HG02623 (cell line): ENCODE measurements at regions not wholly inside any gene's neighbourhood (a gene's known extent, or its start where the extent isn't known, plus 50 kb on each side); places are given as distances from the start of the nearest gene placed in this dataset.

Experiments
- ATAC-seq: cut with Tn5 transposase; IDR thresholded peaks from one replicate; pipeline ENCODE4 v1.9.1; 2021; ENCODE audit warnings: moderate library complexity; ENCODE audit not compliant: unreplicated experiment

- no peak for ATAC-seq
These were observed 599.1 kb downstream of the QKI start for GRCh38 chr6:164013480-164014208.

DNA sequence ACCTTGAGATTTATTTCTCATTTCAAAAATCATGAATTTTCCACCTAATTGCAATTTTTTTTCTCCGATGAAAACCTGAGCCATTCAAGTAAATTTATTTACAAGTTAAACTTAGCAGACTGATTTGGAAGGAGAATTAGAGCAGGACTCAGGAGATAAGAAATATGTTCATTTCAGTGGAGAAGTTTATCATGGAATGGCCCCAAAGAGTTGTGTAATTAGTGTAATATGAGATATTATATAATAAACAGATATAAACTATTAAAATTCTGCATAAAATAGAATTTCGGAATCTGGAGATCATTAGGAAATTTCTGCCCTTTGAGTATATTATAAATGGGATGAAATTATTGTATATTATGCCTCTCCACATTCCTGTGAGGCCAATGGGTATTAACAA lies 596.8 kb downstream of the QKI start:
- no peak for ATAC-seq

- ATAC-seq: no peak
These were observed 596.1 kb downstream of the QKI start for GRCh38 chr6:164010441-164011103.

GRCh38 chr6:164008902-164009301 lies 594.4 kb downstream of the QKI start:
- ATAC-seq: no peak

- no peak for ATAC-seq
These were observed 593.4 kb downstream of the QKI start for GRCh38 chr6:164007881-164008280.

DNA sequence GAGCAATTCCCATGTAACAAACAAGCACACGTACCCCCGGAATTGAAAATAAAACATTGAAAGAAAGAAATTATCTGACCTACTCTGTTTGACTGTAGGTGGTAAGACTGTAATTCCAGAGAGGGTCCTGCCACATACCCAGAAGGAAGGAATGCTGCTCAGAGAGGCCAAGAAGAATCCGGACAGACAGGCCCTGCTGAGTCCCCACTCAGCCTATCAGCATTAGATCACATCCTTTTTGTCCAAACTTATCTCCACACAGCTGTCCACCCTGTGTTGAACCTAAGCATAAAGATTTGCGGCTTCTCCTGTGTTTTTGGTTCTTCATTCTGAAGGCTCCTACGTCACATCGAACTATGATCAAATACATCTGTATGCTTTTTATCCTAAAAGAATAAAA lies 591.9 kb downstream of the QKI start:
- no peak for ATAC-seq

DNA sequence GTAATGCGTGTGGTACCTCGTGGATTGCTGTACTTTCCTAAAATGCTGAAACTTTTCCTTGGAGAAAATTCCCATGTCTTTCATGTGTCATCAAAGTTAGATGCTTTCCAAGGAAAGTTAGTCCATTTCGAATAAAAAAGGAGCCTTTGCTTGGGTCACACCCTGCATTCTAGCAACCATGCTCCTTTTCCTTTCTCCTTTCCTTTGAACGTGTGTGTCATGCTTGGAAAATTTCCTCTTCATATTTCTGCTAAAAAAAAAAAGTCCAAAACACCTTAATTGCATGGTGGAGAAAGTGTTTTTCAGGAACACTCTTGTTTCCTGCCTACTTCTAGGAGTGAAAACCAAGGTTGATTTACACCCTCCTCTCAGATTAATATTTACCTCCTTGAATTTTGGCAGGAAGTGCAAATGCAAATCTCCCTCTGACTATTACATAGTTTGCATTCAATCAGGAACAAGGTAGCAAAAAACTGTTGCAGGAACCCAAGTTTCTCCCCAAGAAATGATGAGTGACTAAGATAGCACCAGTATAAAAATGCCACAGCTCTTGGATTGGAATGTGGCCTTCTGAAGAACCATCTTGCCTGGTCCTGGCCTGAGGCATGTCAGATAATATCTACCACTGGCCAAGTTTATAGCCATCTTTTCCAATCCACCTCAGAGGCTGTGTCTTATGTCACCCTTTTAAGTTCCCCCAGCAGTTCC lies 590.6 kb downstream of the QKI start:
- no peak for ATAC-seq

DNA sequence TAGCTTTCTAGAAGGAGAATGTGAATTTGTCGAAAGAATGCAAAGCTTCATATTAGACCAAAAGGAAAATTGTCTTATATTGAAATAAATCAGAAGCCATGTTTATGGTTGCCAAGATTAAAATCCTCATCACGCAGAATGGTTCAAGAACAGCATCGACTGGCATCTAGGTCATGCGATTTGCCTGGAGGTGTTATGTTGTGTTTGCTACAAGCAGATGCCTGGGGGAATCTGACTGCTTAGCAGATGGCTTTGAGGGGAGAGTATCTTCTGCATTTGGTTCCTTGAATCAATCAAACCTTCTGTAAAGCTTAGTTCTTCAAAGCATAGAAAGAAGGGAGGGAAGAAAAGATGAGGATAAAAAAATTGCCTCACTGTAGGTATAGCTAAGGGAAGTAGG lies 585.8 kb downstream of the QKI start:
- no peak for ATAC-seq

- no peak for ATAC-seq
These were observed 585.1 kb downstream of the QKI start for GRCh38 chr6:163999475-164000125.

GRCh38 chr6:163998496-163998895 lies 584.0 kb downstream of the QKI start:
- no peak for ATAC-seq

- ATAC-seq: no peak
These were observed 582.0 kb downstream of the QKI start for GRCh38 chr6:163996491-163996890.

- ATAC-seq: no peak
These were observed 580.0 kb downstream of the QKI start for GRCh38 chr6:163994566-163994965.

DNA sequence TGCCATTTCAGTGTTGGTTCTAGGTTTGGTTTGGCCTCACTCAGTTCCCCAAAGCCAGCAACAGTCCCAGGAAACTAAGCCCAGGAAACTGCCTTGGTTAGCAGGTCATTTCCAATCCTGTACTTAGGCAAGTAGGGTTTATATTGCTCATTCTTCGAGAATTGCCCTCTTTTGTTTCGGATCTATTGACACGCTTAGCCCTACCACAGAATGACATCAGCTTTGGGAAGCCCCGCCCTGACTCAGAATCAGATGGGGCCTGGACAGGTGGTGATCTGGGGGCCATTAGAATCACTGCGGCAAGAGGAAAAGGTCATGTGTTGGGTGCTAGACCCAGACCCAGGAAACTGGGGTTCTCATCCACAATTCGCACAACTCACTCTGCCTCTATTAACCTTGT lies 578.2 kb downstream of the QKI start:
- no peak for ATAC-seq

DNA sequence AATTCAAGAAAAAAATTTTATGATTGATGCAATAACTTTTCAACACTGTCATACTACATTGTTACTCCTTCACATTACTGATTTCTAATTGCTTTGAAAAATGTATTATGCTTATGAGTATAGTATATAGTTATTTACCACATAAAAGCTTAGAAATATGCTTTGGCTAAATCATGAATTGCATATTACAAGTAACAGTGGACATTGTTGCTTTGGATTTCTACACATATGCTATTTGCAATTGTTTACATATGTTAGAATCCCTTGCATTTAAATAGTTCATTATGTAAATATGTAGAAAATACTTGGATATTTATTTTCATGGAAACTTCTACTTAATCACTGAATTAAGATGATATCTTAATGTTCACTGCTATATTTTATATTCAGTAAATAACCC lies 577.5 kb downstream of the QKI start:
- ATAC-seq: no peak

DNA sequence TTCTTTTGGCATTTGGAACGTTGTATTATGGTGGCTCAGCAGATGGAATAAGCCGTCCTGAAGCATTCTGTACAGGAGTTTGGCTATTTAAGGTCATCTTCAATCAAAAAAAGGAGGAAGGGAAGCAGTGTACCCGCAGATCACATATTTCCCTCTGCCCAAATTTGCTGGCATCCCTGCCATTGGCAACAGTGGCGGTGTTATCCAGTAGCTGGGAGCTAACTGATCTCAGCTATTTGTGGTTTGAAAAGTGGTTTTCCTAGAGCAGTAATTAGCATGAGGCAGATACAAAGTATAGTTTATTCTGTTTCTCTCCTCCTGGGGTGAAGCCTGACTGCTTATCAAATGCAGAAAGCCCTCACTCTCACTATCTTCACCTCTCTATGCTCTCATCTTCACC lies 576.8 kb downstream of the QKI start:
- no peak for ATAC-seq

DNA sequence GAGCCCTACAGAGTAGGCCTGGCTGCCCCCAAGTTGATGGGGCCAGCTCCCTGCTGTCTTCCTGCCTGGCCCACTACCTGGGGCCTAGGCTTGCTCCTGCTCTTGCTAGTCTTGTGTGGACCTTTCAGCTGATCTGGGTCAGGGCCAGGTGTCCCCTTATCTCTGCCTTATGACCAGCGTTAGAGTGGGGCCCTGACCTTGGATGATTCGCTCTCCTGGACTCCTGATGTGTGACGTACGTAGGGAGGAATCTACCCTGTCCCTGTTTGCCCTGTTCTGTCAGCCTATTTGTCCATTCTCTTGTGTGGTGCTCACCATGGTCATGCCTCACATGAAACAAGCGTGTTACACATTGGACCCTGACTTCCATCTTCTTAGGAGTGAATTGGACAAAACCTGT lies 571.8 kb downstream of the QKI start:
- no peak for ATAC-seq

GRCh38 chr6:163985710-163986109 lies 571.2 kb downstream of the QKI start:
- ATAC-seq: no peak

DNA sequence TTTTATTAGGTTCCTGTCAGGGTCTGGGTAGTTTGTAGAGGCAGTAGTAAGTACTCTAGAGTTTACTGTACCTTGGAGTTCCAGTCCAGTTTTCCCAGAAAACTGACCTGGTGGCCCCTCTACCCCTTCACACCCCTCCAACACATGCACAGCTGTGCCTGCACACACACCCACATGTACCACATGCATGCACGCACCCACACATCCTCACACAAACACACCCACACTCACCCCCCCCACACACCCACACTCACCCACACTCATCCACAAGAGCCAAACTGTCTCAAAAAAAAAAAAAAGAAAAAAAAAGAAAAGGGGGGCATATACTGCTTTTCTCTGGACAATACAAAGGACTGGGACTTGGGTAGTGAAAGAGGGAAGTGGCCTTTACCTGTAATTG lies 570.5 kb downstream of the QKI start:
- no peak for ATAC-seq

GRCh38 chr6:163984124-163984936 lies 569.8 kb downstream of the QKI start:
- ATAC-seq: no peak

DNA sequence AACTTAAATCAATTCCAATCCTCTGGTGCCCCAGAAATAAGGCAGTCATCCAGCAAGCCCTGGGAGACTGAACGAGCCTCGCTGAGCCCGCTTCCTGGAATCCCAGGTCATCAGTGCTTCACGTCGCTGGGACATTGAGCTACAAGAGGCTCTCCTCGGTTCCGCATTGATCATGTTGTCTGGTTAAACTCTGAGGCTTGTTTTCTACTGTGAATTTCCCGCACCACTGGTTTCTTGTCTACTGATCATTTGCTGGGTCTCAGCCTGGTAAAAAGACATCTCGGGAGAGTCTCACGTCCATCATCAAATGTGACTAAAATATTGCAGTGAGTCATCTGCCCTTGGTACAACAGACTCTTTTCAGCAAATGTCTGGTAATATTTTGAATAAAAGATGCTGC lies 569.2 kb downstream of the QKI start:
- no peak for ATAC-seq

DNA sequence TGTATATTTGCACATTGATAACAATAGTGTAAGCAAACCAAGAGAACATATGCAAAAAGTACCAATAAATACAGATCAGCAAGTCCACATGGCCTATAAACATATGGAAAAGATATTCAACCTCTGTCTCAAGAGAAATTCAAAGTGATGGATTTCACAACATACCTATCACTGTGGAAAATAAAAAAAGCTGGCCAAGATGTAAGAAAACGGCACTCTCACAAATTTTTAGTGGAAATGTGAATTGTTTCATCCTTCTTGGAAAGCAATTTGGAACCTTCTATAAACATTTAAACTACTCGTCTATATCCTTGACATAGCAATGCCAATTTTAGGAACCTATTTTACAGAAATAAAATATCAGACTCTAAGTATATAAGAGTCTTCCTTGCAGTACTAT lies 559.8 kb downstream of the QKI start:
- no peak for ATAC-seq
